Adipose tissue (tissue), 3 donors: ENCODE measurements at regions not wholly inside any gene's neighbourhood (a gene's known extent, or its start where the extent isn't known, plus 50 kb on each side); places are given as distances from the start of the nearest gene placed in this dataset.
"Not testable (repeated sequence)": the region's sequence is repeated elsewhere in the genome, so short reads cannot be mapped to it uniquely, and the experiment has no call there.

Experiments used
- H3K27ac ChIP-seq: one replicate; pipeline ENCODE4 v1.5.1; 2013; ENCODE audit warnings: low read depth, low read length
- WGBS, 3 donors: extraction: QIAGEN DNeasy Blood & Tissue Kit; methylation state at CpG; one replicate each; pipeline ENCODE4 v1.1.7; 2013; 5-methylcytosine and 5-hydroxymethylcytosine counted together
- donor health status: healthy with polysubstance abuse.
- donor health status: Bipolar disorder and iron deficiency.
- donor health status: healthy.

DNA sequence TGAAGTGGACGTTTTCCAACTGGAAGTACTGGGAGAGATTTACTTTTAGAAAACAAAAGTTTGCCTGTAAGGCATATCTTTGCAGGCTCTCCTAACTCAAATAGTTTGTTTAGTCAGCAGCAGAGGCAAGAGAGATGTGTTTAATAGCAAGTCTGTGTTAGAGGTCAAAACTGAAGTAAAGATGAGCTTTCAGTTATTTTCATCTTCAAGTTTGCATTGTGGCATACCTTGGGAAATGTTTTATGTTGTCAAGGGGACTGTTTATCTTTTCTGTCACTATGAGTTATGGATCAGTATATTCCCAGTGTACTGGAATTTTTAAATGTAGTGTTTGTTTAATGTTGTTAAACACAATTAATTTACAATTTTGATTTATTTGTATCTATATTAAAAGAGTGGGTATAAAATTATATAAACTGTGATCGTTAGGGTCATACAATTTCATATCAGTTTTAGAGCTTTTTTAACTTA, 169.7 kb upstream of the PPP1R3A start:
- H3K27ac ChIP-seq = no peak overlapping the region

DNA sequence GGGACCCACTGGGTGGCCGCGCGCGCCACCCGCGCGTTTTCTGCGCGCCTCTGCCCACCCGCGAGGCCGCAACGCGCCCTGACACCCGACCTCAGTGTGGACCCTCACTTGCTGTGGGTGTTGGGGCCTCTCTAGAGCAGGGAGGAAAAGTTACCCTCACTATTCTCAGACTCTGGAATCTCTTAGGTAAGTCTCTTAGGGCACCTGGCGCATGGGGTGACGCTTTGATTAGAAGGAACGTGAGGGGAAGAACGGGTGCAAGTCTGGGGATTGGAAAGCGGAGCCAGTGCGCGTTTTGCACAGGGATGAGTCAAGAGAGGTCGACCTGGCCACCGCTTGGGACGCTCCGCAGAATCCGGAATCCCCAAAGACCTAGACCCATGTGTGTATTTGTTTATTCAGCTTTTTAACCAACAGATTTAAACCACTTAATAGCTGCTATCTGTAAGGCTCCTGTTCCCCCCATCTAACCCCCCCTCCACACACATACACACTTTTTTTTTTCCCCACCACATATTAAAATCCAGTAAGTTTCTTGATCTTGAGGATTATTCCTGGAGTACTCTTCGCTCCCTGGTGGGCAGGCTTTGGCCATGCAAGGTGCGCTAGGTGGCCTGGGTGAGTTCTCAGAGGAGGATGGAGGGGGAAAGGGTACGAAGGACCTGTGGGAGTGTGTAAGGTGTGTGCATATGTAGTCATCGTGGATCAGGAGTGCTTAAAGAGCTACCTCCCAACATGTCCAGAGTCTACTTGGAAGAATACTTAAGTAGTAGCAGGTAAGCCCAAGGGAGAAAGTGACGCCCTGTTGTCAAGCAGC, 169.1 kb upstream of the PPP1R3A start:
- no peak overlapping the region for H3K27ac ChIP-seq
- WGBS, 3 donors = 6 to 25% (median 21%) methylated on average over 27 to 32 of the region's 32 CpGs

More for the DNA sequence above, 169.7 kb upstream of the PPP1R3A start:
- 37 to 65% (median 60%) methylated on average over 2 of the region's 2 CpGs for WGBS, 3 donors

DNA sequence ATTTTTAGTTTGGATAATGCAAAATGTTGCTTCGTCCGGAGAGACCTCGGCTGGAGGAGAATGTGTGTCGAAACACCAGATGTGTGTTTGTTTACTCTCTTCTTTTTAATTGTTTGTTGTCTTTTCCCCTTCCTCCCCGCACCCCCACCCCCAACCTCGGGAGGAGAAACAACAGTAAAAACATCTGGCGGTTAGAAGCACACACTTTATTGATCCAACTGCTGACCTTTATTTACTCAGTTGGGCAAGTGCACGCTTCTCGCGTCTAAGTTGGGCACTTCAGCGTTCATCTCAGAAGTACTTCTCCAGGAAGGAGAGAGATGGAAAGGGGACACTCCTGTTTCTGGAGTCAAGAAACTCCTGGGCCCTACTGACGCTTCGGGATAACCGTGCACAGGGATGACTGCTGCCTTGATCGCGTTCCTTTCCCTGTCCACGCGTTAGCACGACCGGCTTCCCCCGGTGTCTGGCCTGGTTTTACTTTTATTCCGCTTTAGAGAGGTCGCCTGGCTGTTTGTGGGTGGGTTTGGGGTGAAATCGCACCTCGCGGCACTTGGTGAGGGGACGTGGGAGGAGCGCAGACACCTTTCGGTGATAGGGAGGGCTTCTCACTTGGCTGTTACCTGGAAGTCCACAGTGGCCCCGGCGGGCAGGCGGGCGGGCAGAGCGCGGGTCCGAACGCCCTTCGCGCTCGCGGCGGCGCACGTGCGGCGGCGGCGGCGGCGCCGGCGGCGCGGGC, 168.3 kb upstream of the PPP1R3A start:
- no peak overlapping the region for H3K27ac ChIP-seq

DNA sequence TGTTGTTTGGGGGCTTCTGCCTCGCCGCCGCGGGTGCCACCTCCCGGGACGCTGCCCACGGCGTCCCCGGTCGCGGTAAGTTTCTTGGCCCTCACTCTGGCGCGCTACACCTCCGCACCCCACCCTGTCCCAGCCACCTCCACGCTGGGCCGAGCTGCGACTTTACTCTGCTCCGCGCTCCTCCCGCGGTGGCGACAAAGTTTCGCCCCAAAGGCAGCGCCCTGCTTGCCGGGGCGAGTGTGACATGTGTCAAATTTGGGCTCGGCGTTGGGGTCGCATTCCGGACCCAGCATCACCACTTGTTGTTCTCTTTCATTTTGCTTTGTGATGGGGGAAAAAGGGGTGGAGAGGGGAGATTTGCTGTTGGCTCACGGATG, 167.7 kb upstream of the PPP1R3A start:
- H3K27ac ChIP-seq = no peak overlapping the region
- whole genome bisulfite sequencing, 3 donors = 0 to 1% (median 0%) methylated on average over 31 of the region's 31 CpGs

More for the DNA sequence above, 168.3 kb upstream of the PPP1R3A start:
- WGBS, 3 donors = 1 to 3% (median 2%) methylated on average over 48 to 54 of the region's 54 CpGs

DNA sequence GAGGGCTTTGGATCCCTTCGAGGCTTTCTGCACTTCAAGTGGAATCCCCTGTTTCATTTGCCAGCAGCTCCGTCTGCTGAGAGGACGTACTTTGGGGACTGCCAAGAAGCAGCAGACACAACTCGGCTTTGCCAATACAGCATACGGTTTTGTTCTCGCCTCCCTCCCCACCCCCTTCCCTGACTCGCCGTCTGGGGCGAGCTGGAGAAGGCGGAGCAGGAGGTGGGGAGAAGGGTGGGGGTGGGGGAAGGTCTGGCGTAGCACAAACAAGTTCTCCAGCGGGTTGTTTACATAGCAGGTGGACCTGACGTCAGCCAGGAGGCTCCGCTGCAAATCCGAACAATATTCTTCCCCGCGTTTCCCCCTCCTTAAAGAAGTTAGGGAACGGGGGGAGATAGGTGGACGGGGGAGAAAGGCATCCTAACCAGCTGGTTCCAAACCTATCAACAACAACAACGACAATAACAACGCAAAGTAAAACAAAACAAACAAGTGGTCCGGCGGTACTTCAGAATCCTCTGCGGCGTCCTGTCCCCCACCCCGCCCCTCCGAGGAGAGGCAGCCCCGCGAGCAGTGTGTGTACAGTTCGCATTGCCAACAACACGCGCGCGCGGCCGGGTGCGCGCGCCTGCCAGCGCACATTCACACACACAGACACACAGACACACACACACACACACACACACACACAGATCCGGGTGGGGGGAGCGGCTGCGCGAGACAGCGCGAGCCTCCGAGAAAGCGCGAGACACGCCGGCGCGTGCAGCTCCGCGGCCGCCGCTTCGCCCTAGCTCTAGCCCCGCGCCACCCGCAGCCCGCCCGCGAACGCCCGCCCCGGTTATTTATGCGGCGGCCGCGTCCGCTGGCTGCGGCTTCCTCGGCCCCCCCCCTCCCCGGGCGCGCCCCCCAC, 167.0 kb upstream of the PPP1R3A start:
- H3K27ac ChIP-seq = no peak overlapping the region
- 0 to 1% (median 1%) methylated on average over 64 to 77 of the region's 77 CpGs for WGBS, 3 donors

DNA sequence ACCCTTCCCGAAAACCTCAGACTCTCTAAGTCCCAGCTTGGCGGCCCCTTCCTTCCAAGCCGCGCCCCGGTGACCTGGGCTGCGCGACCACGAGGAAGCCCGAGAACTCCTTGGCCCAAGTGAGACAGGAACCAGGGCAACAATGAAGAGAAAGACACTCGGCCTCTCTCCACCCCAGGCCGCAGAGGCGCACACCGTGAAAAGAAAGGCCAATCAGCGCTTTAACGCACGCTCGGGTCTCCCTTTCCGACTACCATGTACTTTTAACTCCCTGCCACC, 166.4 kb upstream of the PPP1R3A start:
- no peak overlapping the region for H3K27ac ChIP-seq
- 0 to 1% (median 0%) methylated on average over 18 of the region's 18 CpGs for WGBS, 3 donors

DNA sequence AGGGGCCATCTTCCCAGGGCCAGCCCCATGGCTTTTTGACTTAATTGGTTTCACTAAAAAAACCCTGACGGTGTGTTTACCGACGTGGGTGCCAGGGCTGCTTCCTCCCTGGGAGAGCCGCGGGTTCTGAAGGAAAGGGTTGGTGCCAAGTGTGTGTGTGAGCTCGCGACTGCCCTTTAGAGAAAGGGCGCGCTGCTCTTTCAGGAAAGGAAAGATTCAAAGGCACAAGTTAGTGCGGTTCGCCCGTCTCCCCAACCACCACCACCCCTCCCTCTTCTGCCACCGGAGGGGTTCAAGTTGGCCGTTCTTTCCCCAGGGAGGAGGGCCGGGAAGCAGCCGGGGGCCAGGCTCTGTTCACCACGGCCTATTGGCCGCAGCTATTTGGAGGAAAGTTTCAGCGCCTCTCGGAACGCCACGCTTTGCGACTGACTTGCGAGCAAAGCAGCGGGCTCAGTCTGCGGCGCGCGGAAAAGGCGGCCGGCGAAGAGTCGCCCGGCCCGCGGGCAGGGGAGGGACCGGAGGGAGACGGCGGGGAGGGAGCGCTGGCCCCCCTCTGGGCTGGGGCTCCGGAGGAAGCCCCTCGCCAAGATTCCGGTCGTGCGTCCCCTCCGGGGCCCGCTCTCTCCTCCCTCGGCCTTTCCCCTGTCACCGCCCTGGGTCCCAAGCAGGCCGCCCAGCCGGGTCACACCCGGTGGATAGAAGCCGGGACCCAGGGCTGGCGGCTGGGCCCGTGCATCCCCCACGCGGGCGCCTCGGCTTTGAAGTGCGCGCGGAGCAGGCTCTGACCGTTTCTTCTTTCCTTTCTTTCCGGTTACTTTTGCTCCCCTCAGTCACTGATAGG, 165.9 kb upstream of the PPP1R3A start:
- peak overlapping the region; percentile 10 for H3K27ac ChIP-seq
- 1 to 3% (median 2%) methylated on average over 59 to 64 of the region's 64 CpGs for WGBS, 3 donors

DNA sequence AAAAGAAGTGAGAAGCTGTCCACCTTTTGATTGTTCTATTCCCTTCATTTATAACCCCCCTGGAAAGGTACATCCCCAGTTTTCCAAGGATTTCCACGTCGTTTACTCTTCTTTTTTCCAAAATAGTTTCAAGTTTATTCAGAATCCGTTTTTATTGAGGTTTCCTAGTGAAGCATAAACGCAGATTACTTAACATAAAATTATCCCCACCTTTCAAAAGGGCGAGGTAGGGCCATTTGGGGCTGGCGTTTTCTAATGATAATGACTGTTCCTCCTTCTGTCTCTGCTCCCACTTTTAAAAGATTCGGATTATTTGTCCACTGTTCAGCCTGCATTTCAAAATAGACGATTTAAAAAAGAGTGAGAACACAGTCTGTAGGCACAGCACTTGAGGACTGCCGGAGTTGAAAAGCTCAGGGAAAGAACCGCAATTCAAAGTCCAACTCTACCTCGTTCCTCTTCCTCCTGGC, 165.2 kb upstream of the PPP1R3A start:
- 21 to 22% (median 21%) methylated on average over 11 of the region's 11 CpGs for WGBS, 3 donors
- no peak overlapping the region for H3K27ac ChIP-seq

DNA sequence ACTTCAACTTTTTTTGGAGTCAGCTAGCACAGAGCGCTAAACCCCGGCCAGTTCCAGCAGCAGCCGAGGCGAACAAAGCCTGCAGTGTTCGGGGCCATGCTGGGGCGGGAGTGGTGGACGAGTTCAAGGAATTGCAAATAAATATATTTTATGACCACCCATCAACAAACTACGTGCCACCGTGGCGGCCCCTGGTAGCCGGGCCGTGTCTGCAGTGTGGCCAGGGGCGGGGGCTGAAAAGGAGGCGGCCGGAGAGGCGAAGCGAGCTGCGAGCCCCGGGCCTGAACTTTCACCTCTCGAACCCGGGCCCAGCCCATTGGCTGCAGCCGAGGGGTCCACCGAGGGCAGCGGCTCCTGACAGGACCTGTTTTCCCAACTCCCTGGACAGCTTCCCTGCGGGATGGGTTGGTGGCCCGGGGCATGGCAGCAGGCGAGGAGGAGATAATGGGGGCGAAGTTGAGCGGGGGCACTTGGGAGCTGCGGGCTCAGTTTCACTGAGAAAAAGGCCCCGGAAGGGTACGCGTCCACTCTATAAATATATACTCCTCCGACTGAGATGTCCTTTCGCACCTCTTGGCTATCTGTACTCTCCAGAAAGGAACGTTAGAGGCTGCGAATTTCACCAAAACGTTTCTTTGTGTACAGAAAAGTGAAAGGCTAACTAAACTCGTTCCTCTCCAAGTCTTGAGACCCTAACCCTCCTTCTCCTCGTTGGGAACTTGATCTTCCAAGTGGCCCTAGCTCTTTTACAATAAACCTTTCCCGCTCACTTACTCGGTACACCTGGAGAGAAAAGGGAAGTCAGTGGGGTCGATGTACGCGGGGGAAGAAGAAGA, 164.6 kb upstream of the PPP1R3A start:
- H3K27ac ChIP-seq = no peak overlapping the region
- 18 to 25% (median 19%) methylated on average over 44 to 45 of the region's 45 CpGs for WGBS, 3 donors

DNA sequence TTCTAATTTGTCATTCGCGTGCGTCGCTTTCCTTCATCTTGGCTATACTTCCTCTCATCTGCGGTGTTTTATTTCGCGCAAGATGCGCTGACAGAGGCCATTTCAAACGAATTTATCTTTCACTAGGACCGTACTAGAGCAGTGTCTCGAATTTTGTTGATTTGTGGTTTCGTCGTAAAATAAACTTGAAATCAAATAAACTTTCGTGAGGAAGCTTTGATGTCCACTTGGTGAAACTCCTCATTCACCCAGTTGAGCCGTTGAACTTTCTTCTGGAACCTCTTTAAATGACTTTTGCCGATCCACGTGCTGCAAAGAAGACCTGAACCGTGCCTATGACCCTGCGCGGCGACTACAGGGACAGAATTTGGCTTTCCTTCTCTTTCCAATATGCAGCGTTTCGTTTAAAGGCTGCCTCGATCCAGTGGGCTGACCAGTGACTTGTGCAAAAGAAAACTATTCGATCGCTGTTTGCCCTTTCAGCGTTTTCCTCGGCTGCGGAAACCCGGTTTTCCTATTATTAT, 163.9 kb upstream of the PPP1R3A start:
- no peak overlapping the region for H3K27ac ChIP-seq
- 4 to 6% (median 5%) methylated on average over 30 of the region's 30 CpGs for WGBS, 3 donors

DNA sequence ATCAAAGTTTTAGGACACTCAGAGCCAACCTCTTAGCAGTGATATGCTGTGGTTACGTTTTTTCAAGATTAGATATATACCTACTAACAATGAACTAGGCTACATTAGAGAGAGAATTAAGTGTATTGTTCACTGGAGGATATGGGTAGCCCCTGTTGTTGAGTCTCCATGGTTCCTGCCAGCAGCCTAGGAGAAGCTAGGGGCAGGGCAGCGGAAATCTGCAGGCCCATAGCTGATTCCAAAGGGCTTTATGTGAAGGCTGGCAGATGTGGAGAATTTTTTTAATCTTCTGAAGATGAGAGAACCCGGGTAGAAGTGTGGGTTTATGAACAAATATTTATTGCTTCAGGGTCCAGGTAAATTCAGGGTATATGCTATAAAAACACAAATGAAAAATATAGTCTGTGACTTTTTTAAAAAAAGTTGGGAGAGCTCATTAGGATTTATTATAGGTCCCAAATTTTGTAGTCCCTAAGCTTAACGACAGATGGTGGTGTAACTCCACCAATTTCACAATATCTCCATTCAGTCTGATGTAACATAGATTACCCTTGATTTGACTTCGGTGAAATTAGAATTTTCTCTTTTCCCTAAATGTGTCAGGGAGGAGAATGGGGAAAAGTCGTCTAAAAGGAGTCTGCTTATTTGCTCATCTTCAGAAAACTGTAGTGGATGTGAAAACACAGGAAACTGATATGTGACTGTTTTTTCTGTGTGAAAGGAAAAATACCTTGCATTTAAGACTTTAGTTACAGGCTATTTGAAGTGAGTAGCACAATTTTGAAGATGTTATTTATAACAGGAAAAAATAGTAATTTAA, 163.0 kb upstream of the PPP1R3A start:
- H3K27ac ChIP-seq = no peak overlapping the region
- WGBS, 3 donors = 24 to 30% (median 28%) methylated on average over 6 of the region's 6 CpGs

DNA sequence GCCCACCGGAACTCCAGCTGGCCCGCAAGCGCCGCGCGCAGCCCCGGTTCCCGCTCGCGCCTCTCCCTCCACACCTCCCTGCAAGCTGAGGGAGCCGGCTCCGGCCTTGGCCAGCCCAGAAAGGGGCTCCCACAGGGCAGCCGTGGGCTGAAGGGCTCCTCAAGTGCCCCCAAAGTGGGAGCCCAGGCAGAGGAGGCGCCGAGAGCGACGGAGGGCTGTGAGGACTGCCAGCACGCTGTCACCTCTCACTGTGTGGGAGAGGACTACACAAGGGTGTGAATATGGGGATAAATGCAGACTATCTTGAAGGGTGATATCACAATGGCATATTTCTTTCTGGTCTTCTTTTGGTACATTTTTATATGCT, 158.3 kb upstream of the PPP1R3A start:
- not testable (repeated sequence) for H3K27ac ChIP-seq
- WGBS, 3 donors = 97 to 99% (median 98%) methylated on average over 10 to 18 of the region's 18 CpGs

DNA sequence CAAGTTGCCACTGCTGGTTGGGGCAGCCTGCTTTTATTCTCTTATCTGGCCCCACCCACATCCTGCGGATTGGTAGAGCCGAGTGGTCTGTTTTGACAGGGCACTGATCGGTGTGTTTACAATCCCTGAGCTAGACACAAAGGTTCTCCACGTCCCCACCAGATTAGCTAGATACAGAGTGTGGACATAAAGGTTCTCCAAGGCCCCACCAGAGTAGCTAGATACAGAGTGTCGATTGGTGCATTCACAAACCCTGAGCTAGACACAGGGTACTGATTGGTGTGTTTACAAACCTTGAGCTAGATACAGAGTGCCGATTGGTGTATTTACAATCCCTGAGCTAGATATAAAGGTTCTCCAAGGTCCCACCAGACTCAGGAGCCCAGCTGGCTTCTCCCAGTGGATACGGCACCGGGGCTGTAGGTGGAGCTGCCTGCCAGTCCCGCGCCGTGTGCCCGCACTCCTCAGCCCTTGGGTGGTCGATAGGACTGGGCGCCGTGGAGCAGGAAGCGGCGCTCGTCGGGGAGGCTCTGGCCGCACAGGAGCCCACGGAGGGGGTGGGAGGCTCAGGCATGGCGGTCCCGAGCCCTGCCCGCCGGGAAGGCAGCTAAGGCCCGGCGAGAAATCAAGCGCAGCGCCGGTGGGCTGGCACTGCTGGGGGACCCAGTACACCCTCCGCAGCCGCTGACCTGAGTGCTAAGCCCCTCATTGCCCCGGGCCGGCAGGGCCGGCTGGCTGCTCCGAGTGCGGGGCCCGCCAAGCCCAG, 157.8 kb upstream of the PPP1R3A start:
- H3K27ac ChIP-seq = not testable (repeated sequence)
- 95 to 96% (median 95%) methylated on average over 27 to 37 of the region's 38 CpGs for WGBS, 3 donors

DNA sequence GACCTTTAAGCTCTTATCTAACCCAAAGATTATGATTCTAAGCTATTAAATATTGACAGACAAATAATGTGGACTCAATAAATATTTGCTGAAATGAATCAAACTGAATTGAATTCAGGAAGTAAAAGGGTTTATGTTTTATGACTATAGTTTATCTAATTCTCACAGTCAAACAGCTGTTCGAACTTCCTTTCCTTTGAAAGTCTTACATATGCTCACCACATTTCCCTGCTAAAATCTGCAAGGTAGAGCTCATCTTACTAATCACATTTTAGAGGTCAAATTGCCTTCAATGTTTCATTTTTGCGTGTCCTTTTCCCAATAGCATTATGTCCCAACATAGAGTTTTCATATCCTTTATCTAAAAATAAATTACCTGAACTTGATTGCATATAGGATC, 154.9 kb upstream of the PPP1R3A start:
- WGBS, 3 donors = 31 to 48% (median 35%) methylated on average over 2 of the region's 2 CpGs
- H3K27ac ChIP-seq = no peak overlapping the region

DNA sequence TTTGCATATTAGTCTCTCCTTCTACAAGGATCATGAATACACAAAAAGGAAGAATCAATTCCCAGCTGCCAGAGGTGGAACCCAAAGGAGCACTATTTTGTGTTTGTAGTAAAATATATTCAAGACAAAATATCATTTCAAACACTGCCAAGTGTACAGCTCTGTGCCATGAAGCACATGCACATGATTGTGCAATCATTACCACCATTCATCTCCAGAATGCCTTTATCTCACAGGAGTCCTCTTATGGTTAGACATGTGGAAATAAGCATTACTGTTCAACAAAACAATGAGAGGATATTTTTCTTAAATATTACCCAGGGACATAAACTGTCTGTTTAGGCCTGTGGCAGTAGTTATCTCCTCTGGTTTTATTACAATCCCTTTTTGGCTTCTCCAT, 151.4 kb upstream of the PPP1R3A start:
- H3K27ac ChIP-seq = no peak overlapping the region

DNA sequence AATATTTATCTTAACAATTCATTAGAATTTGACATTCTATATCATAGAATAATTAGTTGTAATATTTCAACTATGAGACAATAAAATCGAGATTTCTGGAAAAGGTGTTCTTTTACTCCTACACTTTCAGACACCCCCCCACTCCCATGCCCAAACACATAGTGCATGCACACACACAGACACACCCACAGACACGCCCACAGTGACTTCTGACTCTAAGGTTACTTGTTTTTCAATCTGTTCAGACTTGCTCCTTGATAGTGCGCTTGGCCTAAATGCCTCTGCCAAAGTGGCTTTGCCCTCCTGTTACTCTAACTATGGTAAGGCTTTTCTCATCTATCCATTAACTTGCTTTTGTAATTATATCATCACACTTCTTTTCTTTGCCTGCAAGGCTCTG, 144.0 kb upstream of the PPP1R3A start:
- H3K27ac ChIP-seq = no peak overlapping the region
- 71 to 81% (median 74%) methylated on average over 3 of the region's 3 CpGs for WGBS, 3 donors
